ENCODE measurements at regions not wholly inside any gene's neighbourhood (a gene's known extent, or its start where the extent isn't known, plus 50 kb on each side); places are given as distances from the start of the nearest gene placed in this dataset.

- no peak for TF ChIP-seq EZH2 (IDR thresholded peaks at IDR 0.05; ENCODE audit: insufficient read depth, poor library complexity, severe bottlenecking)
- TF ChIP-seq EZH2phosphoT487 (IDR thresholded peaks at IDR 0.05; ENCODE audit: insufficient read depth, low read depth), result no peak
Observed at GRCh38 chr14:97153527-97153926, 356.3 kb downstream of the VRK1 start.

All from GM23248 (cell line).